K562 (cell line): ENCODE measurements at regions not wholly inside any gene's neighbourhood (a gene's known extent, or its start where the extent isn't known, plus 50 kb on each side); places are given as distances from the start of the nearest gene placed in this dataset.

Experiments
- ATAC-seq: fragments of 200-7000 bp; cut with Tn5 transposase; 3 replicates; pipeline ENCODE4 v1.9.1; 2020; ENCODE audit warnings: moderate library complexity
- BruUV-seq: library from RNA; stranded (reverse); fragments of 400-500 nt; replicated peaks from 2 replicates; lab custom pipeline; 2021; lab: Mats Ljungman, UMichigan
- CTCF ChIA-PET: fragments of 300-600 bp; formaldehyde crosslinking; extraction: SDS; loops from one replicate; lab custom pipeline; 2021; ENCODE audit warnings: low intra/inter-chr PET ratio; lab: Yijun Ruan, JAX
- POLR2A ChIA-PET: fragments of 300-600, 350-650 bp; sonication (Branson Sonifier 250); formaldehyde crosslinking; extraction: SDS; loops from one replicate; lab custom pipeline; 2021; ENCODE audit warnings: antibody characterized with exemption, inconsistent platforms; lab: Yijun Ruan, JAX
- DNase-seq, 4 experiments: peaks; one replicate each; pipeline versions ENCODE4 v3.0.0 to v3.0.0-alpha.2; 2011 to 2018; ENCODE audit warnings: low spot score in 3 of 4, mixed read lengths in 3 of 4; ENCODE audit errors: extremely low read depth in 1 of 4
- FAIRE-seq: peaks from 2 replicates; lab custom pipeline; 2011; peaks lifted over from hg19 to GRCh38; lab: Jason Lieb, UNC
- H2AFZ ChIP-seq: 2 replicates; pipeline ENCODE4 v1.6.0; 2011; ENCODE audit warnings: low read depth, low read length, control low read depth, inconsistent platforms
- H3K27ac ChIP-seq: fragments of 200-600 bp; 3 replicates; pipeline ENCODE4 v1.8.0; 2011; ENCODE audit warnings: low read depth, mild to moderate bottlenecking, control low read depth, inconsistent platforms, low read length, moderate library complexity, mixed read lengths; ENCODE audit errors: extremely low read depth
- H3K27me3 ChIP-seq, 2 experiments: fragments of 300-600 bp in 1 of 2; 2 replicates in 1 of 2; 3 replicates in 1 of 2; pipeline versions ENCODE4 v1.6.0 to v1.8.0; 2011; ENCODE audit warnings: inconsistent platforms in 2 of 2, low read length in 2 of 2, mild to moderate bottlenecking in 1 of 2, mixed read lengths in 1 of 2, moderate library complexity in 1 of 2; ENCODE audit not compliant: control insufficient read depth in 2 of 2, insufficient read depth in 2 of 2
- H3K36me3 ChIP-seq: fragments of 300-600 bp; 3 replicates; pipeline ENCODE4 v1.8.0; 2011; ENCODE audit warnings: mild to moderate bottlenecking, low read length, inconsistent platforms; ENCODE audit not compliant: control insufficient read depth, insufficient read depth
- H3K4me1 ChIP-seq, 2 experiments: fragments of 200-600 bp in 1 of 2; replicated peaks in 1 of 2; 2 replicates in 1 of 2; 3 replicates in 1 of 2; pipeline versions ENCODE4 v1.5.1 to v1.8.0; 2011; ENCODE audit warnings: inconsistent platforms in 2 of 2, low read length in 2 of 2, mild to moderate bottlenecking in 1 of 2, mixed read lengths in 1 of 2, moderate library complexity in 1 of 2; ENCODE audit not compliant: control insufficient read depth in 2 of 2, insufficient read depth in 2 of 2
- H3K4me2 ChIP-seq: 2 replicates; pipeline ENCODE4 v1.6.1; 2011; ENCODE audit warnings: low read length, control low read depth, inconsistent platforms, mixed read lengths; ENCODE audit not compliant: insufficient read depth
- H3K4me3 ChIP-seq: fragments of 200-600 bp; sonication (generic), shearing (Covaris generic); 2 replicates; pipeline ENCODE4 v1.5.1; 2016; ENCODE audit warnings: control low read depth, inconsistent platforms
- H3K79me2 ChIP-seq: fragments of 200-600 bp; 3 replicates; pipeline ENCODE4 v1.8.0; 2011; ENCODE audit warnings: low read length, inconsistent platforms; ENCODE audit not compliant: control insufficient read depth, insufficient read depth
- H3K9ac ChIP-seq, 2 experiments: 2 replicates each; pipeline versions ENCODE4 v1.6.0 to v1.6.1; 2011; ENCODE audit warnings: low read depth in 2 of 2, low read length in 2 of 2, control low read depth in 1 of 2, inconsistent platforms in 1 of 2, mild to moderate bottlenecking in 1 of 2, mixed read lengths in 1 of 2; ENCODE audit not compliant: insufficient read depth in 1 of 2
- H3K9me1 ChIP-seq: one replicate; pipeline ENCODE4 v1.6.0; 2011; ENCODE audit warnings: inconsistent platforms, mild to moderate bottlenecking, low read length, moderate library complexity; ENCODE audit not compliant: control insufficient read depth, insufficient read depth
- H3K9me3 ChIP-seq: replicated peaks from 2 replicates; pipeline ENCODE4 v1.5.1; 2011; ENCODE audit warnings: low read depth, low read length, inconsistent platforms; ENCODE audit not compliant: control insufficient read depth, insufficient read depth
- H4K20me1 ChIP-seq: replicated peaks from 2 replicates; pipeline ENCODE4 v1.6.1; 2011; ENCODE audit warnings: low read length, inconsistent platforms, mixed read lengths; ENCODE audit not compliant: control insufficient read depth, insufficient read depth
- CC2D1A ChIP-seq: fragments of 450-650 bp; IDR thresholded peaks from 2 replicates; pipeline ENCODE4 v1.6.1; 2017; ENCODE audit warnings: mild to moderate bottlenecking
- EP400 ChIP-seq: fragments of 450-650 bp; IDR thresholded peaks from 2 replicates; pipeline ENCODE4 v1.6.1; 2017; ENCODE audit warnings: antibody characterized with exemption, mild to moderate bottlenecking, moderate library complexity
- FOXA3 ChIP-seq, 2 experiments: fragments of 450-650 bp in 1 of 2; sonication (generic) in 1 of 2; formaldehyde crosslinking; IDR thresholded peaks in 1 of 2; conservative IDR thresholded peaks in 1 of 2; 2 replicates each; pipeline versions ENCODE4 v1.4.0 to v1.8.0; 2020 to 2022; ENCODE audit warnings: mild to moderate bottlenecking in 2 of 2, missing genetic modification reagents in 1 of 2
- HMG20A ChIP-seq: fragments of 450-650 bp; formaldehyde crosslinking; conservative IDR thresholded peaks from 2 replicates; pipeline ENCODE4 v1.4.0; 2020; ENCODE audit warnings: mild to moderate bottlenecking, mixed read lengths
- KAT2B ChIP-seq: IDR thresholded peaks from one replicate; pipeline ENCODE4 v1.6.1; 2012; ENCODE audit warnings: low read depth, mild to moderate bottlenecking, control low read depth, inconsistent platforms, low read length, moderate library complexity
- NELFE ChIP-seq: IDR thresholded peaks from 2 replicates; pipeline ENCODE4 v1.6.1; 2011; ENCODE audit warnings: mild to moderate bottlenecking; ENCODE audit not compliant: insufficient read depth, insufficient read length
- SIRT6 ChIP-seq: IDR thresholded peaks from one replicate; pipeline ENCODE4 v1.6.1; 2012; ENCODE audit warnings: low read depth, mild to moderate bottlenecking, control low read depth, inconsistent platforms, low read length, moderate library complexity
- SLC30A9 ChIP-seq: fragments of 250-450 bp; sonication (Bioruptor Pico); IDR thresholded peaks from 2 replicates; pipeline ENCODE4 v1.8.0; 2022; ENCODE audit warnings: mild to moderate bottlenecking, moderate library complexity
- SMAD4 ChIP-seq: fragments of 250-450 bp; sonication (Bioruptor Pico); conservative IDR thresholded peaks from 2 replicates; pipeline ENCODE4 v1.8.0; 2021; ENCODE audit warnings: inconsistent platforms, mild to moderate bottlenecking, moderate library complexity
- SP1 ChIP-seq: sonication (generic); formaldehyde crosslinking; IDR thresholded peaks from 2 replicates; pipeline ENCODE4 v1.8.1; 2022; ENCODE audit warnings: mild to moderate bottlenecking, missing genetic modification reagents
- SUPT5H ChIP-seq: fragments of 450-650 bp; IDR thresholded peaks from 2 replicates; pipeline ENCODE4 v1.6.1; 2016
- ZNF184 ChIP-seq: sonication (generic); formaldehyde crosslinking; IDR thresholded peaks from 2 replicates; pipeline ENCODE4 v1.5.0; 2020; ENCODE audit warnings: missing genetic modification reagents
- ZNF197 ChIP-seq: fragments of 200-800 bp; sonication (Bioruptor generic); IDR thresholded peaks from 2 replicates; pipeline ENCODE4 v1.6.1; 2016; ENCODE audit warnings: low read depth, missing genetic modification characterization, missing compliant biosample characterization
- ZNF3 ChIP-seq: fragments of 250-450 bp; sonication (Bioruptor Pico); IDR thresholded peaks from 2 replicates; pipeline ENCODE4 v1.5.0; 2021; ENCODE audit warnings: mild to moderate bottlenecking, moderate library complexity
- ZNF699 ChIP-seq: fragments of 250-450 bp; sonication (Bioruptor Pico); IDR thresholded peaks from 2 replicates; pipeline ENCODE4 v1.8.0; 2021; ENCODE audit warnings: mild to moderate bottlenecking, moderate library complexity; ENCODE audit not compliant: insufficient replicate concordance
- WGBS: fragments of 100-300 bp; shearing (Covaris generic); methylation state at CpG from one replicate; pipeline ENCODE4 v1.1.6; 2016; ENCODE audit warnings: low coverage, mixed read lengths; ENCODE audit not compliant: insufficient coverage; ENCODE audit errors: missing lambda C conversion rate; 5-methylcytosine and 5-hydroxymethylcytosine counted together
- in situ Hi-C: fragments of 300-500 bp; cut with MboI; formaldehyde crosslinking; loops from 4 replicates; pipeline ENCODE4 v1.15.0; 2018; ENCODE audit warnings: inconsistent platforms, mixed read lengths
- intact Hi-C: fragments of 100-400 bp; cut with micrococcal nuclease; formaldehyde crosslinking; loops from 2 replicates; pipeline ENCODE4 v1.14.2; 2022
- TF ChIP-seq, protein P1 (sequence below): fragments of 200-800 bp; sonication (Bioruptor generic); IDR thresholded peaks from 2 replicates; pipeline ENCODE4 v1.6.1; 2017; ENCODE audit warnings: missing genetic modification characterization, missing compliant biosample characterization
- TF ChIP-seq, protein P2 (sequence below), 2 experiments: fragments of 450-650 bp; IDR thresholded peaks; 2 replicates each; pipeline ENCODE4 v1.6.1; 2016
- TF ChIP-seq, protein P3 (sequence below): fragments of 450-650 bp; IDR thresholded peaks from 2 replicates; pipeline ENCODE4 v1.6.1; 2016; ENCODE audit warnings: low read depth, mild to moderate bottlenecking, moderate library complexity
- TF ChIP-seq, protein P4 (sequence below), 3 experiments: fragments of 200-800 bp in 1 of 3; sonication (Bioruptor generic) in 1 of 3; sonication (generic) in 1 of 3; formaldehyde crosslinking in 1 of 3; IDR thresholded peaks; 2 replicates each; pipeline versions ENCODE4 v1.6.1 to v1.8.0; 2016 to 2022; ENCODE audit warnings: mild to moderate bottlenecking in 2 of 3, missing compliant biosample characterization in 2 of 3, missing genetic modification characterization in 2 of 3, missing genetic modification reagents in 1 of 3

DNA sequence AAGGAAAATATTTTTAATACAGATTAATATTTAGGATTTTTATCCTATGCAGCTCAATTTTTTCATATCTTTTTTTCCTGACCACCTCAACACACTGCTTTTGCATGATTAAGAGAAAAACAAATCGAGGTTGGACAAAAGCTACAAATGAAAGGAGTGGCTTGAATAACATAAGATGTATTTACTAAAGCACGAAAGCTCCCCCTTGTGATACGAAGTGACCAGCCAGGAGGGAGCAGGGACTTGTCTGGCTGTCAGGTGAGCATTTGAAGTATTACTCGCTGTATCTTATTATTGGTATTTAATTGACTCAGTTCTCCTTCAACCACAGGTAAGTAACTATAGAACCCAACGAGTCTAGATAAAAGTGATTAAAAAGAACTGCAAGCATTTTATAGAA, 265.2 kb upstream of the PHF14 start:
- no peaks in the 10 kb centered on the region for H3K27me3 ChIP-seq
- no peak for TF ChIP-seq SP1
- TF ChIP-seq EP400: no peak
- TF ChIP-seq, protein P1, sequence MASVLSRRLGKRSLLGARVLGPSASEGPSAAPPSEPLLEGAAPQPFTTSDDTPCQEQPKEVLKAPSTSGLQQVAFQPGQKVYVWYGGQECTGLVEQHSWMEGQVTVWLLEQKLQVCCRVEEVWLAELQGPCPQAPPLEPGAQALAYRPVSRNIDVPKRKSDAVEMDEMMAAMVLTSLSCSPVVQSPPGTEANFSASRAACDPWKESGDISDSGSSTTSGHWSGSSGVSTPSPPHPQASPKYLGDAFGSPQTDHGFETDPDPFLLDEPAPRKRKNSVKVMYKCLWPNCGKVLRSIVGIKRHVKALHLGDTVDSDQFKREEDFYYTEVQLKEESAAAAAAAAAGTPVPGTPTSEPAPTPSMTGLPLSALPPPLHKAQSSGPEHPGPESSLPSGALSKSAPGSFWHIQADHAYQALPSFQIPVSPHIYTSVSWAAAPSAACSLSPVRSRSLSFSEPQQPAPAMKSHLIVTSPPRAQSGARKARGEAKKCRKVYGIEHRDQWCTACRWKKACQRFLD (CRISPR knock-in tag): no peak
- no peak for TF ChIP-seq SMAD4 (CRISPR knock-in tag)
- no peak for TF ChIP-seq ZNF197 (CRISPR knock-in tag)
- TF ChIP-seq ZNF699: no peak
- TF ChIP-seq, protein P2, sequence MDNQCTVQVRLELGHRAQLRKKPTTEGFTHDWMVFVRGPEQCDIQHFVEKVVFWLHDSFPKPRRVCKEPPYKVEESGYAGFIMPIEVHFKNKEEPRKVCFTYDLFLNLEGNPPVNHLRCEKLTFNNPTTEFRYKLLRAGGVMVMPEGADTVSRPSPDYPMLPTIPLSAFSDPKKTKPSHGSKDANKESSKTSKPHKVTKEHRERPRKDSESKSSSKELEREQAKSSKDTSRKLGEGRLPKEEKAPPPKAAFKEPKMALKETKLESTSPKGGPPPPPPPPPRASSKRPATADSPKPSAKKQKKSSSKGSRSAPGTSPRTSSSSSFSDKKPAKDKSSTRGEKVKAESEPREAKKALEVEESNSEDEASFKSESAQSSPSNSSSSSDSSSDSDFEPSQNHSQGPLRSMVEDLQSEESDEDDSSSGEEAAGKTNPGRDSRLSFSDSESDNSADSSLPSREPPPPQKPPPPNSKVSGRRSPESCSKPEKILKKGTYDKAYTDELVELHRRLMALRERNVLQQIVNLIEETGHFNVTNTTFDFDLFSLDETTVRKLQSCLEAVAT (IDR thresholded peaks at IDR 0.05): no peak
- TF ChIP-seq ZNF184 (CRISPR knock-in tag): no peak
- no peak for TF ChIP-seq HMG20A
- no peak for TF ChIP-seq SUPT5H
- no peak for TF ChIP-seq SLC30A9 (CRISPR knock-in tag)
- no peak for TF ChIP-seq ZNF3 (CRISPR knock-in tag)
- TF ChIP-seq, protein P3, sequence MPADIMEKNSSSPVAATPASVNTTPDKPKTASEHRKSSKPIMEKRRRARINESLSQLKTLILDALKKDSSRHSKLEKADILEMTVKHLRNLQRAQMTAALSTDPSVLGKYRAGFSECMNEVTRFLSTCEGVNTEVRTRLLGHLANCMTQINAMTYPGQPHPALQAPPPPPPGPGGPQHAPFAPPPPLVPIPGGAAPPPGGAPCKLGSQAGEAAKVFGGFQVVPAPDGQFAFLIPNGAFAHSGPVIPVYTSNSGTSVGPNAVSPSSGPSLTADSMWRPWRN: no peak
- TF ChIP-seq CC2D1A: peak; percentile 22; the same call in 1 of the 2 replicates
- TF ChIP-seq SIRT6: no peak
- no peak for TF ChIP-seq FOXA3 (CRISPR knock-in tag; conservative IDR thresholded peaks at IDR 0.05 in 1 of 2, IDR thresholded peaks at IDR 0.05 in 1 of 2)
- TF ChIP-seq NELFE: no peak
- TF ChIP-seq KAT2B: no peak
- TF ChIP-seq, protein P4, sequence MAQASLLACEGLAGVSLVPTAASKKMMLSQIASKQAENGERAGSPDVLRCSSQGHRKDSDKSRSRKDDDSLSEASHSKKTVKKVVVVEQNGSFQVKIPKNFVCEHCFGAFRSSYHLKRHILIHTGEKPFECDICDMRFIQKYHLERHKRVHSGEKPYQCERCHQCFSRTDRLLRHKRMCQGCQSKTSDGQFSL (CRISPR knock-in tag; IDR thresholded peaks at IDR 0.05): no peak
- TF ChIP-seq, protein P4 (tag; IDR thresholded peaks at IDR 0.05): no peak

More for the DNA sequence above, 265.2 kb upstream of the PHF14 start:
- Histone ChIP-seq H3K4me2 (no peak overlapping the region), H3K36me3 (peaks cover 14% of the 10 kb centered on the region), H3K27ac (peak overlapping the region; percentile 4; the same call in 1 of the 3 replicates), H3K9me3 (no peaks in the 10 kb centered on the region), H2AFZ (no peak overlapping the region), H3K4me1 (peaks cover 0 to 24% of the 10 kb centered on the region in 2 experiments; a peak in 3 of 5 replicates), H3K79me2 (peaks cover 91% of the 10 kb centered on the region), H3K4me3 (no peak overlapping the region), H3K9ac (no peak overlapping the region), H4K20me1 (0 out of 2 replicates have a peak, but pooled peaks cover 4% of the 10 kb centered on the region), H3K9me1 (no peaks in the 10 kb centered on the region)
- intact Hi-C loops (loop anchor here (5.0 to 10.0 kb wide), 4 partner anchors 71 to 1514 kb away; no protein-coding TSS in a partner anchor), in situ Hi-C loops (no loop called here)
- 7% methylated on average over 5 of the region's 5 CpGs for WGBS
- DNase-seq (peak in 2 of 4 experiments; percentile 32 to 73), ATAC-seq (peak; percentile 85), FAIRE-seq (peak; percentile 75)
- BruUV-seq: no TSS peak
- ChIA-PET CTCF (no interaction called here), POLR2A (interaction anchor here (1.2 kb wide), 1 partner anchor 29 kb away, joined by 4 read pairs; no protein-coding TSS in a partner anchor)
